ENCODE measurements at regions not wholly inside any gene's neighbourhood (a gene's known extent, or its start where the extent isn't known, plus 50 kb on each side); places are given as distances from the start of the nearest gene placed in this dataset.
A peak's percentile ranks its signal among the peaks of the same experiment; 100 is the strongest.
"Not testable (repeated sequence)": the region's sequence is repeated elsewhere in the genome, so short reads cannot be mapped to it uniquely, and the experiment has no call there.

DNA sequence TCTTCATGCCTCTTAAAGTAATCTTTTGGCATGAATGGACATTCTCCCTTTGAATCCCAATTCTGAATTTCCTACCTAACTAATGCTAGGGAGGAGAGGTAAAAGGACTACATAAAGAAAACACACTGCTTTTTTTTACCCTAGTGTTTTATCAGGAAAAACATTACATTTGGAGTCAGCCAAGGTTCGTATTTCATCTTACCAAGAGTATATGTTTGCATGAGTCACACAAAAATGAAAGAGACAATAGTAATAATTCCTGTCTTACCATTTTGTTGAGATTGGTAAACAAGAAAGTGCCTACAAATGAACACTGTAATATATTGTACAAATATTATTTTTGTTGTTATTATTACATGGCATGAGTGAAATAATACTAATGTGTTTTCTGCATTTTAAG, 112.9 kb upstream of the WARS2 start:
- no peak for DNase-seq

DNA sequence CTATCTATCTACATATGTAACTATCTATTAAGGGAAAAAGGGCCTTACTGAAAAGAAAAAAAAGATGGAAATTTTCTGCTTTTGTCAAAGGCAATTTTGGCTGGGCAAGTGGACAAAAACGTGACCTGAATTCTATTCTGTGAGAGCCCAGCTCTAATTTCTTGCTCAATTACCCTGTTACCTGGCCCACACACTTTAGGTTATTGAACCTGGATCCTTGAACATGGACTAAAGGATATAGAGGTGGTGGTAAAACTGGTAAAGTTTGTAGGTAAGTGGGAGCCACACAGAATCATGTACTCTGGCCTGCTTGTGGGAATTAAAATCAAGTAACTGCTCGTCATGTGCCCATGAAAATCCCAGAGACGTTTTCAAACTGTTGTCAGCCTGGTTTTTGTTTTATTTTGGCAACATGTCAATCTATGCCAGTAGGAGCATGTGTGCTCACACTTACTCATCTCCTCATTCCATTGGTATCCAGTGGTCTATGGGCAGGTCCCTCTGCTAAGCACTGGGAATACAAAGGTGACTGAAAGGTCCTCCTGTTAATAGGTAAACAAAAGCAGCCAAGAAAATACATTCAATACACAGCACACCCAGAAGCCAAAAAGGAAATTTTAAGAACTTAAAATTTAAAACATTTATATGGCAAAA, 113.7 kb upstream of the WARS2 start:
- no peak for DNase-seq

- not testable (repeated sequence) for DNase-seq
These were observed 112.5 kb upstream of the HAO2 start for GRCh38 chr1:119256089-119256488.

GRCh38 chr1:119260506-119260905, 108.1 kb upstream of the HAO2 start:
- DNase-seq: no peak

DNA sequence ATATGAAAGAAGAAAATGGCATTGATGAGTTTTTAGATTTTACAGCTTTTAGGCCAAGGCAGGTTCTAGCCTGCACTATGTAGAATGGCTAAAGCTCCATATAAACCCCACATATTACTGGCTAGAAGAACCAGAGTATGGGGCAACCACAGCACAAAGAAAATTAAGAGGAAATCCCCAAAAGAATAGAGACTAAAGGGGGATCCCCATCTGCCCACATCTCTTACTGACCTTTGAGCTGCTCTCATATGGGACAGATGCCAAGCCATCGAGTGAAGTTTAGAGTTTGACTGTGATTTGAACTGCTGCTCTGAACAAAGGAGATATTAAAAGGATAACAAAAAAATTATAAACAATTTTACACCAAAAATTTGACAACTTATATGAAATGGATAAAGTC, 102.2 kb upstream of the HAO2 start:
- no peak for DNase-seq

- DNase-seq: peak; percentile 23
These were observed 101.7 kb upstream of the HAO2 start for GRCh38 chr1:119266858-119267257.

DNA sequence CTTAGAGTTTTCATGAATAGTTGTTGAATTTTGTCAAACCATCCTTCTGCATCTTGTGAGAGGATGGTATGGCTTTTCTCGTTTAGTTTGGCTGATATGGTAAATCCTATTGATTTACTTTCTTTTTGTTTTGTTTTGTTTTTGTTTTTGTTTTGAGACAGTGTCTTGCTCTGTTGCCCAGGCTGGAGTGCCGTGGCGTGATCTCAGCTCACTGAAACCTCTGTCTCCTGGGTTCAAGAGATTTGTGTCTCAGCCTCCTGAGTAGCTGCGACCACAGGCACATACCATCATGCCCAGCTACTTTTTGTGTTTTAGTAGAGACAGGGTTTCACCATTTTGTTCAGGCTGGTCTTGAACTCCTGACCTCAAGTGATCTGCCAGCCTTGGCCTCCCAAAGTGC, 101.3 kb upstream of the HAO2 start:
- not testable (repeated sequence) for DNase-seq

DNA sequence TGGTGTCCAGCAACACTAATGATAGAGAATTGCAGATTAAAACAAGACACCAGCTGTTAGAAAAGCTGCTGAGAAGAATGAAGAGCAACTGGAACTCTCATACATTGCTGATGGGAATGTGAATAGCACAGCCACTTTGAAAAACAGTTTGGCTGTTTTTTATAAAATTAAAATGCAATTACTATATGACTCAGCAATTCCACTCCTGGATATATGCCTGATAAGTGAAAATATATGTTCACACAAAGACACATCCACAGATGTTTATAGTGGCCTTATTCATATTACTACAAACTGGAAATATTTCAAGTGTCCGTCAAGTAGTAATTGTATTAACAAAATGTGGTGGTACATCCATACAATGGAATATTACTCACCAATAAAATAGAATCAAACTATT, 99.7 kb upstream of the HAO2 start:
- no peak for DNase-seq

DNA sequence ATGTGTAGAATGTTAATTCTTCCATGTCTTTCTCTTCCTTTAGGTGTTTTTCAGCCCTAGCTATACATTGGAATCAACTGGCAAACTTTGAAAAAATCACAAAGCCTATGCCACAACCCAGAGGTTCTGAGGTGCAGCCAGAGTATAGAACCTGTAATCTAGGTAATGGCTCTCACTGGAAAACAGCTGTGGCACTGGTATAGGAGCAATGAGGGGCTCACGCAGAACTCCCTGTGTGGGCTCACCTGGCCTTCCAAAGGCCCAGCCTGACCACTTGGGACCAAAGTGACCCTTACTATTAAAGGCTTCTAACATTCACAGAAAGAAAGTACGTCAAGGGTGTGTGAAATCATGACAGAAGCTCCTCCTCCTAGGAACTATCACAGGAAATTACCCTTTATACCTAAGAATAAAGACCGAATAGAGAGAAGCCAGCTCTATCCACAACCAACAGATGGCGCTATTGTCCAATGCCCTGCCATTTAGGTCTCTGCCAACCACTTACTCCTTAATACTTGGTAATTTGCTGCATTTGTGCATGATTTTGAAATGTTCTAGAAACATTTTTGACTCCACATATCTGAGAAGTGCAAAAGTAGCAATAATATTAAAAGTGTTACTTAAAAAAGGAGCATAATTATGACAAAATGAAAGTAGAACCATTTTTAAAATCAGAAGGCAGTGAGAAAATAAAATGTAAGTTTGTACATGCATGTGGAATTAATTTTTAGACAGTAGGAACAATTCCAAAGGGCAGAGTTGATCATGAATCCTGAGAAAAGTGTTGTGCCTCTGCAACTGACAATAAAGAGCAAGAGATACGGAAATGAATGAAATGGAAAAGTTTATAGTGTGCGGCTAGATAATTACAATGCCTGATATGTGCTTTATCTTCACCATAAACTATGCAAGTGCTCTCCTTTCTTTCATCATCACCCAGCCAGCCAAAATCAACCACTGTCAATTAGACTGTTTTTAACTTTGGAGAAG, 93.1 kb upstream of the HAO2 start:
- DNase-seq: peak; percentile 61

- no peak for DNase-seq
These were observed 92.0 kb upstream of the HAO2 start for GRCh38 chr1:119276558-119276957.

DNA sequence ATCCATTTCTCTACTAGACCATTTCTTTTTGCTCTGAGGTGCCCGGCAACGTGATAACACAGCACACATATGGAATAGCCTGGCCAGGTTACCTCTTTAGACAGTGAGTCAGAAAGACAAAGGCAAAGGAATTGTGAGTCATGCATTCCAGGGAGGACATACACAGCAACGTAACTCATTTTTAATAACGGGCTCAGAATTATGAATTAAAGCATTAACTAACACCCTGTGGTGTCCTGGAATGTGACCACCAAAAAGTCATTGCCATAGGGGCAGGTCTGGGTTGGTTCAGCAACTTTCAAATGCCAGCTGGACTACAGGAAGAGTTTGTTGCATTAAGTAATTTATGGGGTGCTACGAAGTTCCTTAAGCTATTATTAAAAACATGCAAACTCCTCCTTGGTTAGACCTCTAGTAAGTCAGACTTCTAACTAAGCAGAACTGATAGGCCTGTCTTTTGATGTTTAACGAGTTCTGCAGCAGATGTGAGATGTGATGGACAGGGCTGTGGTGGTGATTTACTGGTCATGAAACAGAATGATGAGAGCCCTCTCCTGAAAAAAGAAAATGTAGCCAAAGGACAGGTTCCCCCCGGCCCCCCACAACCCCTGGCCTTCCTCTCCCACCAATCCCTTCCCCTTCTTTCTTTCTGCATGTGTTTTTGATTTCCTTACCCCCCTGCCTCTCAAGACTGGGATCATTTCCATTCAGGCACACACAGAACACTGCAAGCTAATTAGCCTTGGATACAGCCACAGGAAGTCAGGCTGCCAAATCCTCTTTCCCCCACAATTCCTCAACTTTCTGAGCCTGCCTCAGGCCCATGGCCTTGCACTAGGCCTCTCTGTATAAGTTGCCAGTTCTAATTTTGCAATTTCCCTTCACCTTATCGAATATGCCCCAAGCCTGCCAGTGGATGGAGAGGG, 88.9 kb upstream of the HAO2 start:
- peak; percentile 89 for DNase-seq

GRCh38 chr1:119285482-119285881, 83.1 kb upstream of the HAO2 start:
- DNase-seq: peak; percentile 57

- no peak for DNase-seq
These were observed 81.9 kb upstream of the HAO2 start for GRCh38 chr1:119286587-119287181.

DNA sequence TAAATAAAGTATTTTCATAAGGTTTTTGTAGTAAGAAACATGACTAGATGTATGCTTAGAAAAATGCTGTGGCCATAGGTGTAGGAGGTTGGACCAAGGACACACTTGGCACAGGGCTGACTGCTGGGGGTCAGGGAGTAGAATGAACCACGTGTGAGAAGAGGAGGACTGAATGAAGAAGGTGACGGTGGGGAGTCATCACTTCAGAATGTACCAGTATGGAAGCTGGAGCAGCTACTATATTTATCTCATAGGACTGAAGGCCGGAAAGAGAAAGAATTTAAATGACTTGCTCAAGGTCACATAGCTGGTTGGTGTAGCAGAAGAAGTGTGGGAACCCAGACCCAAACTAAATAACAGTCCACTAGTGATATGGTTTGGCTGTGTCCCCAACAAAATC, 79.8 kb upstream of the HAO2 start:
- no peak for DNase-seq

DNA sequence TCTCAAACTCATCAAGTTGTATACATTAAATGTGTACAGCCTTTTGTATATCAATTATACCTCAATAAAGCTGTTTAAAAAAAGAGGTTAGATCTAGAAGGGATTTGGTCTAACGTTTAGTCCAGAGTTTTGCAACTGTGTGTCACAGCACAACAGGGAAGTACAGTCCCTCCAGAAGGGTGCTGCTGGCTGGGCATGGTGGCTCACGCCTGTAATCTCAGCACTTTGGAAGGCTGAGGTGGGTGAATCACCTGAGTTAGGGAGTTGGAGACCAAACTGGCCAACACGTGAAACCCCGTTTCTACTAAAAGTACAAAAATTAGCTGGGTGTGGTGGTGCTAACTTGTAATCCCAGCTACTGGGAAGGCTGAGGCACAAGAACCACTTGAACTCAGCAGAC, 78.3 kb upstream of the HAO2 start:
- DNase-seq: no peak

DNA sequence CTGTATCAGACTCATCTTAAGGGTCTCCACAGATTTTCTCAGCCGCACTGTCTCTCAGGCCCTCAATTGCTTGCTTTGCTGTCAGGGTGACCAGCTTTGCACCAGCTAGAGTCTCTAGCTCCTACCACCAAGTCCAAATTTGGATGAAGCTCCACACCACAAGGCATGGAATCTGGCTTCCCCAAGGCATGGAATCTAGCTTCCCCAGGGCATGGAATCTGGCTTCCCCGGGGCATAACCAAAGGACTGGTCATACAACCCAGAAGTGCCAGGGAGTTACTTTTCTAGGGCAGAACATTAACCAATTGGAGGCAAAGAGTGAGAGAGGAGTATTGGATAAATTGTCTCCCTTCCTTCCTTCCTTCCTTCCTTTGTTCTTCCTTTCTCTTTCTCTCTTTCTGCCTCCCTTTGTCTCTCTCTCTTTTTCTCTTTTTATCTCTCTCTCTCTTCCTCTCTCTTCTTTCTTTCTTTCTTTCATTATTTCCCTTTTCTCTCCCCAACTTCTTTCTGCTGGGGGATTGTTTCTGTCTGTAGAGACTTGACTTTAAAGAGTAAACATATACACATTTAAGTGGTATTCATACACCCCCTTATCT, 76.9 kb upstream of the HAO2 start:
- no peak for DNase-seq

DNA sequence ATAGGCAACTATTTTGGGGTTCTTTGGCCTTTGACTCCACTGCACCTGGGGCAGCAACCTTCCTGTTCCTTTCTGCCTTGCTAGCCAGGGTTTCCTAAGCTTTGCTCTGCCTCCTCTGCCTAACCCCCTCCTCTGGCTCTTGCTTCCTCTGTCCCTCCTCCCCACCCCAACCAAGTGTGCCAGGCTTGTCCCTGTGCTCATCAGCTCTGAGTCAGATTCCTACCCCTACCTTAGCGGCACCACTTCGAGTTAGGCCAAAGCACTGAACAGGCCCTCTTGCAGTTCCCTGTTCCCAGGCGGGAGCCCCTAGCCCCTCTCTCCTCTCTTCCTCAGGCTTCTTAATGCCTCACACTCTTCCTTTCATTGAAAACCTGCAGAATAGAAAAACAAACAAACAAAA, 74.8 kb upstream of the HAO2 start:
- DNase-seq: no peak

GRCh38 chr1:119294199-119294598, 74.4 kb upstream of the HAO2 start:
- no peak for DNase-seq

DNA sequence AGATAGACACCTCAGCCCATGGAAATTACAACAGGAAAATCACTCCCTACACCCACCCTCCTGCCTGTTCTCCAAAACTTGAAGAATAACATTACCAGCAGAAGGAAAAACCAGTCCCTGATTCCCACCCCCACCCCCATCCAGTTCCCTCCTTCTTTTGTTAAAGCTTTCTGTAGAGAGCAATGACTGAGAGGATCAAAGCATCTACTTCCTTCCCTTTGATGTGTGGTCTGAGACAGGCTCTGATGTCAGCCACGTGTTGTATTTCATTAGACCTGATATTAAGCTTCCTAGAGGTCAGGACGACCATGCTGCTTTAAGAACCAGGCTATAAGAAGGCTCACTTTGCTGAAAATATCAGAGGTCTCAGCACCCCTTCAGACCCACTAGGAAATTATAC, 73.9 kb upstream of the HAO2 start:
- no peak for DNase-seq

- no peak for DNase-seq
These were observed 69.8 kb upstream of the HAO2 start for GRCh38 chr1:119298687-119299303.

- DNase-seq: no peak
These were observed 66.6 kb upstream of the HAO2 start for GRCh38 chr1:119302011-119302410.
